HepG2 (cell line): ENCODE measurements at regions not wholly inside any gene's neighbourhood (a gene's known extent, or its start where the extent isn't known, plus 50 kb on each side); places are given as distances from the start of the nearest gene placed in this dataset.

ENCODE experiments used
- EZH2 ChIP-seq: conservative IDR thresholded peaks from 2 replicates; pipeline ENCODE4 v1.6.1; 2012; ENCODE audit warnings: mild to moderate bottlenecking, low read depth, low read length, moderate library complexity
- PCBP1 ChIP-seq: fragments of 200-400 bp; formaldehyde crosslinking; IDR thresholded peaks from 2 replicates; pipeline ENCODE4 v1.6.1; 2017; ENCODE audit warnings: mild to moderate bottlenecking, low read depth, low read length, borderline replicate concordance
- SNAPC2 ChIP-seq: sonication (generic); formaldehyde crosslinking; IDR thresholded peaks from 2 replicates; pipeline ENCODE4 v1.8.1; 2022; ENCODE audit warnings: mild to moderate bottlenecking, missing genetic modification reagents
- SRSF9 ChIP-seq: fragments of 200-400 bp; formaldehyde crosslinking; IDR thresholded peaks from 2 replicates; pipeline ENCODE4 v1.6.1; 2018; ENCODE audit warnings: borderline replicate concordance, mild to moderate bottlenecking, low read depth, low read length; ENCODE audit not compliant: insufficient read depth, poor library complexity, severe bottlenecking
- ZKSCAN1 ChIP-seq: fragments of 150-350 bp; IDR thresholded peaks from 2 replicates; pipeline ENCODE4 v1.6.1; 2014; ENCODE audit warnings: low read length
- ZNF138 ChIP-seq: sonication (generic); formaldehyde crosslinking; IDR thresholded peaks from 2 replicates; pipeline ENCODE4 v1.5.0; 2020; ENCODE audit warnings: mild to moderate bottlenecking, low read depth, missing genetic modification reagents
- ZNF274 ChIP-seq: sonication (generic); formaldehyde crosslinking; IDR thresholded peaks from 2 replicates; pipeline ENCODE4 v1.5.1; 2020; ENCODE audit warnings: mild to moderate bottlenecking, missing genetic modification reagents
- TF ChIP-seq, protein P1 (sequence below): sonication (generic); formaldehyde crosslinking; IDR thresholded peaks from 2 replicates; pipeline ENCODE4 v1.5.0; 2020; ENCODE audit warnings: mild to moderate bottlenecking, missing genetic modification reagents, moderate library complexity

DNA sequence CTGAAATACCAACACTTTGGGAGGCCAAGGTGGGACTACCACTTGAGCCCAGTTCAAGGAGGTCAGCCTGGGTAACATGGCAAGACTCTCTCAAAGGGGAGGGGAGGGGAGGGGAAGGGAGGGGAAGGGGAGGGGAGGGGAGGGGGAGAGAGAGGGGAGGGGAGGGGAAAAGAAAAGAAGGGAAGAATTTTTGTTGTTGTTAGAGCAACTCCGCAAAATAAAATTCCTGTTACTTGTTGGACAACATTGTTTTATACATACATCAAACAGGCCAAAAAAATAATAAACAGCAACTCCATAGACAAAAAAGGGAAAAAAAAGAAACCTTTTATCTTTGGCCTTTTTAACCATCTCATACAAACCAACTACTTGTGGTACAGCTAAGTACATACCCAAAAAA, 57.3 kb upstream of the TRIM24 start:
- TF ChIP-seq PCBP1 (no peak), SRSF9 (no peak), ZNF138 (CRISPR knock-in tag) (no peak), ZNF274 (CRISPR knock-in tag) (no peak), EZH2 (no peak), SNAPC2 (CRISPR knock-in tag) (no peak), ZKSCAN1 (no peak)
- TF ChIP-seq, protein P1, sequence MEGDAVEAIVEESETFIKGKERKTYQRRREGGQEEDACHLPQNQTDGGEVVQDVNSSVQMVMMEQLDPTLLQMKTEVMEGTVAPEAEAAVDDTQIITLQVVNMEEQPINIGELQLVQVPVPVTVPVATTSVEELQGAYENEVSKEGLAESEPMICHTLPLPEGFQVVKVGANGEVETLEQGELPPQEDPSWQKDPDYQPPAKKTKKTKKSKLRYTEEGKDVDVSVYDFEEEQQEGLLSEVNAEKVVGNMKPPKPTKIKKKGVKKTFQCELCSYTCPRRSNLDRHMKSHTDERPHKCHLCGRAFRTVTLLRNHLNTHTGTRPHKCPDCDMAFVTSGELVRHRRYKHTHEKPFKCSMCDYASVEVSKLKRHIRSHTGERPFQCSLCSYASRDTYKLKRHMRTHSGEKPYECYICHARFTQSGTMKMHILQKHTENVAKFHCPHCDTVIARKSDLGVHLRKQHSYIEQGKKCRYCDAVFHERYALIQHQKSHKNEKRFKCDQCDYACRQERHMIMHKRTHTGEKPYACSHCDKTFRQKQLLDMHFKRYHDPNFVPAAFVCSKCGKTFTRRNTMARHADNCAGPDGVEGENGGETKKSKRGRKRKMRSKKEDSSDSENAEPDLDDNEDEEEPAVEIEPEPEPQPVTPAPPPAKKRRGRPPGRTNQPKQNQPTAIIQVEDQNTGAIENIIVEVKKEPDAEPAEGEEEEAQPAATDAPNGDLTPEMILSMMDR (CRISPR knock-in tag) = no peak
